K562 (cell line): ENCODE measurements at regions not wholly inside any gene's neighbourhood (a gene's known extent, or its start where the extent isn't known, plus 50 kb on each side); places are given as distances from the start of the nearest gene placed in this dataset.
A peak's percentile ranks its signal among the peaks of the same experiment; 100 is the strongest.

Experiments used
- BCOR ChIP-seq: fragments of 450-650 bp; IDR thresholded peaks from 2 replicates; pipeline ENCODE4 v1.6.1; 2016
- CCNT2 ChIP-seq: IDR thresholded peaks from 2 replicates; pipeline ENCODE4 v1.6.1; 2011; ENCODE audit warnings: borderline replicate concordance, low read depth, mild to moderate bottlenecking, moderate library complexity, mixed read lengths, low read length; ENCODE audit not compliant: insufficient read length; ENCODE audit errors: extremely low read depth
- CHD2 ChIP-seq: IDR thresholded peaks from 2 replicates; pipeline ENCODE4 v1.6.1; 2011; ENCODE audit warnings: low read depth, low read length
- CREBBP ChIP-seq: IDR thresholded peaks from one replicate; pipeline ENCODE4 v1.6.1; 2012; ENCODE audit warnings: low read depth, mild to moderate bottlenecking, control low read depth, inconsistent platforms, low read length
- GATAD2B ChIP-seq: fragments of 450-650 bp; IDR thresholded peaks from 2 replicates; pipeline ENCODE4 v1.6.1; 2017; ENCODE audit warnings: mild to moderate bottlenecking, borderline replicate concordance
- HDAC6 ChIP-seq: IDR thresholded peaks from 2 replicates; pipeline ENCODE4 v1.6.1; 2012; ENCODE audit warnings: low read depth, mild to moderate bottlenecking, control low read depth, inconsistent platforms, low read length, moderate library complexity
- LEF1 ChIP-seq: fragments of 450-650 bp; IDR thresholded peaks from 2 replicates; pipeline ENCODE4 v1.6.1; 2016; ENCODE audit warnings: mild to moderate bottlenecking
- RBM15 ChIP-seq: fragments of 200-400 bp; formaldehyde crosslinking; IDR thresholded peaks from 2 replicates; pipeline ENCODE4 v1.6.1; 2018; ENCODE audit warnings: mild to moderate bottlenecking, low read length, moderate library complexity; ENCODE audit not compliant: insufficient read depth
- RHOXF2B ChIP-seq: fragments of 250-450 bp; sonication (Bioruptor Pico); conservative IDR thresholded peaks from 2 replicates; pipeline ENCODE4 v1.5.1; 2021
- TAF15 ChIP-seq: fragments of 200-400 bp; formaldehyde crosslinking; IDR thresholded peaks from 2 replicates; pipeline ENCODE4 v1.6.1; 2017; ENCODE audit warnings: mild to moderate bottlenecking, low read depth, low read length, moderate library complexity
- ZFP1 ChIP-seq: fragments of 450-650 bp; formaldehyde crosslinking; IDR thresholded peaks from 2 replicates; pipeline ENCODE4 v1.4.0; 2020; ENCODE audit warnings: mild to moderate bottlenecking, mixed read lengths
- ZNF41 ChIP-seq: fragments of 250-450 bp; sonication (Bioruptor Pico); conservative IDR thresholded peaks from 2 replicates; pipeline ENCODE4 v1.4.0; 2020; ENCODE audit warnings: mild to moderate bottlenecking
- ZNF445 ChIP-seq: fragments of 250-450 bp; sonication (Bioruptor Pico); IDR thresholded peaks from 2 replicates; pipeline ENCODE4 v1.4.0; 2020; ENCODE audit warnings: low read depth, mild to moderate bottlenecking, moderate library complexity
- ZNF766 ChIP-seq: fragments of 200-800 bp; sonication (Bioruptor generic); conservative IDR thresholded peaks from 2 replicates; pipeline ENCODE4 v1.6.1; 2016; ENCODE audit warnings: missing genetic modification characterization, missing compliant biosample characterization
- TF ChIP-seq, protein P1 (sequence below): IDR thresholded peaks from 3 replicates; pipeline ENCODE4 v1.6.1; 2011; ENCODE audit warnings: borderline replicate concordance, mild to moderate bottlenecking; ENCODE audit not compliant: insufficient read length, insufficient read depth
- TF ChIP-seq, protein P2 (sequence below): fragments of 250-450 bp; sonication (Bioruptor Pico); IDR thresholded peaks from 2 replicates; pipeline ENCODE4 v1.9.0; 2021; ENCODE audit warnings: mild to moderate bottlenecking
- TF ChIP-seq, protein P3 (sequence below), 3 experiments: IDR thresholded peaks in 2 of 3; conservative IDR thresholded peaks in 1 of 3; 2 replicates each; pipeline ENCODE4 v1.5.1; 2011 to 2012; ENCODE audit warnings: low read length in 3 of 3, mild to moderate bottlenecking in 3 of 3, control low read depth in 2 of 3, improper control_type of control experiment in 1 of 3, inconsistent platforms in 1 of 3, low read depth in 1 of 3, mixed read lengths in 1 of 3, moderate library complexity in 1 of 3; ENCODE audit not compliant: insufficient read depth in 2 of 3
- TF ChIP-seq, protein P4 (sequence below): sonication (generic); formaldehyde crosslinking; IDR thresholded peaks from 2 replicates; pipeline ENCODE4 v1.8.0; 2022; ENCODE audit warnings: mild to moderate bottlenecking, missing genetic modification reagents
- TF ChIP-seq, protein P5 (sequence below): sonication (generic); formaldehyde crosslinking; IDR thresholded peaks from 2 replicates; pipeline ENCODE4 v1.8.1; 2023; ENCODE audit warnings: mild to moderate bottlenecking, missing genetic modification reagents
- TF ChIP-seq, protein P6 (sequence below): fragments of 450-650 bp; IDR thresholded peaks from 2 replicates; pipeline ENCODE4 v1.6.1; 2017; ENCODE audit warnings: antibody characterized with exemption

DNA sequence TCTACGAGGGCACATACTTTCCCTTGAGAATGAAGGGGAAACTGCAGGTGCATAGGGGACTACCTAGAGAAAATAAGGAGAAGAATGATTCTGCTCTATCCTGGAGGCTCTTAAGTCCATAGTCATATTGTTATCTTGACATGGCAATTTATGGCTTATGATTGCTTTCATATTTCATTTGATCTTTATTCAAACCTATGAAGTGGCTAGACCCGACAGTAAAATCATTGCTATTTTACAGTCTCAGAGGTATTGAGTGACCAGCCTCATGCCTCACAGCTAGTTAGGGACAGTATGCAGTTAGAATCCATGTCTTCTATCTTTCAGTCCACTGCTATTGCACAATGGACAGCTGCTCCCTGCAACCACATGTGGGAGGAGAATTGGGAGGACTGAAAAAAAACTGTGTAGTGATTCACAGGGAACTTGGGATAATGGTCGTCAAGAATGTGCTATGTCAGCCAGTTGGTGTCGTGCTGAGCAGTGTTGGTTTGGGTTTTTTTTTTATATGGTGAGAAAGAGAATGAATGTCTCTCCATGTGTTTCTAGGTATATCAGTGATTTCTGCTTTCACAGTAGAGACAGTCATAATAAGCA lies 63.2 kb upstream of the SPPL2A start (continued):
- no peak for TF ChIP-seq CCNT2
- TF ChIP-seq ZNF445 (CRISPR knock-in tag), result no peak
- TF ChIP-seq, protein P1, sequence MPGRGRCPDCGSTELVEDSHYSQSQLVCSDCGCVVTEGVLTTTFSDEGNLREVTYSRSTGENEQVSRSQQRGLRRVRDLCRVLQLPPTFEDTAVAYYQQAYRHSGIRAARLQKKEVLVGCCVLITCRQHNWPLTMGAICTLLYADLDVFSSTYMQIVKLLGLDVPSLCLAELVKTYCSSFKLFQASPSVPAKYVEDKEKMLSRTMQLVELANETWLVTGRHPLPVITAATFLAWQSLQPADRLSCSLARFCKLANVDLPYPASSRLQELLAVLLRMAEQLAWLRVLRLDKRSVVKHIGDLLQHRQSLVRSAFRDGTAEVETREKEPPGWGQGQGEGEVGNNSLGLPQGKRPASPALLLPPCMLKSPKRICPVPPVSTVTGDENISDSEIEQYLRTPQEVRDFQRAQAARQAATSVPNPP, result no peak
- no peak for TF ChIP-seq RBM15
- no peak for TF ChIP-seq LEF1
- TF ChIP-seq ZNF41 (CRISPR knock-in tag), result no peak
- TF ChIP-seq, protein P2, sequence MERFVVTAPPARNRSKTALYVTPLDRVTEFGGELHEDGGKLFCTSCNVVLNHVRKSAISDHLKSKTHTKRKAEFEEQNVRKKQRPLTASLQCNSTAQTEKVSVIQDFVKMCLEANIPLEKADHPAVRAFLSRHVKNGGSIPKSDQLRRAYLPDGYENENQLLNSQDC, result no peak
- TF ChIP-seq, protein P3, sequence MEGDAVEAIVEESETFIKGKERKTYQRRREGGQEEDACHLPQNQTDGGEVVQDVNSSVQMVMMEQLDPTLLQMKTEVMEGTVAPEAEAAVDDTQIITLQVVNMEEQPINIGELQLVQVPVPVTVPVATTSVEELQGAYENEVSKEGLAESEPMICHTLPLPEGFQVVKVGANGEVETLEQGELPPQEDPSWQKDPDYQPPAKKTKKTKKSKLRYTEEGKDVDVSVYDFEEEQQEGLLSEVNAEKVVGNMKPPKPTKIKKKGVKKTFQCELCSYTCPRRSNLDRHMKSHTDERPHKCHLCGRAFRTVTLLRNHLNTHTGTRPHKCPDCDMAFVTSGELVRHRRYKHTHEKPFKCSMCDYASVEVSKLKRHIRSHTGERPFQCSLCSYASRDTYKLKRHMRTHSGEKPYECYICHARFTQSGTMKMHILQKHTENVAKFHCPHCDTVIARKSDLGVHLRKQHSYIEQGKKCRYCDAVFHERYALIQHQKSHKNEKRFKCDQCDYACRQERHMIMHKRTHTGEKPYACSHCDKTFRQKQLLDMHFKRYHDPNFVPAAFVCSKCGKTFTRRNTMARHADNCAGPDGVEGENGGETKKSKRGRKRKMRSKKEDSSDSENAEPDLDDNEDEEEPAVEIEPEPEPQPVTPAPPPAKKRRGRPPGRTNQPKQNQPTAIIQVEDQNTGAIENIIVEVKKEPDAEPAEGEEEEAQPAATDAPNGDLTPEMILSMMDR (IDR thresholded peaks at IDR 0.05 in 2 of 3, conservative IDR thresholded peaks at IDR 0.05 in 1 of 3; ENCODE audit: insufficient read depth in 2 of 3, low read depth in 1 of 3, low read length in 3 of 3), result peak in 1 of 3 experiments; percentile 8; a peak in 1 of 6 replicates
- TF ChIP-seq, protein P4, sequence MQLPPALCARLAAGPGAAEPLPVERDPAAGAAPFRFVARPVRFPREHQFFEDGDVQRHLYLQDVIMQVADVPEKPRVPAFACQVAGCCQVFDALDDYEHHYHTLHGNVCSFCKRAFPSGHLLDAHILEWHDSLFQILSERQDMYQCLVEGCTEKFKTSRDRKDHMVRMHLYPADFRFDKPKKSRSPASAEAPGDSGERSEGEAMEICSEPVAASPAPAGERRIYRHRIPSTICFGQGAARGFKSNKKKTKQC (CRISPR knock-in tag), result no peak
- no peak for TF ChIP-seq RHOXF2B
- no peak for TF ChIP-seq TAF15
- no peak for TF ChIP-seq ZFP1
- 0 out of 2 replicates have a peak, but pooled peaks have one; percentile 21 for TF ChIP-seq ZNF766 (CRISPR knock-in tag)
- TF ChIP-seq CREBBP, result no peak
- TF ChIP-seq CHD2, result no peak
- TF ChIP-seq, protein P5, sequence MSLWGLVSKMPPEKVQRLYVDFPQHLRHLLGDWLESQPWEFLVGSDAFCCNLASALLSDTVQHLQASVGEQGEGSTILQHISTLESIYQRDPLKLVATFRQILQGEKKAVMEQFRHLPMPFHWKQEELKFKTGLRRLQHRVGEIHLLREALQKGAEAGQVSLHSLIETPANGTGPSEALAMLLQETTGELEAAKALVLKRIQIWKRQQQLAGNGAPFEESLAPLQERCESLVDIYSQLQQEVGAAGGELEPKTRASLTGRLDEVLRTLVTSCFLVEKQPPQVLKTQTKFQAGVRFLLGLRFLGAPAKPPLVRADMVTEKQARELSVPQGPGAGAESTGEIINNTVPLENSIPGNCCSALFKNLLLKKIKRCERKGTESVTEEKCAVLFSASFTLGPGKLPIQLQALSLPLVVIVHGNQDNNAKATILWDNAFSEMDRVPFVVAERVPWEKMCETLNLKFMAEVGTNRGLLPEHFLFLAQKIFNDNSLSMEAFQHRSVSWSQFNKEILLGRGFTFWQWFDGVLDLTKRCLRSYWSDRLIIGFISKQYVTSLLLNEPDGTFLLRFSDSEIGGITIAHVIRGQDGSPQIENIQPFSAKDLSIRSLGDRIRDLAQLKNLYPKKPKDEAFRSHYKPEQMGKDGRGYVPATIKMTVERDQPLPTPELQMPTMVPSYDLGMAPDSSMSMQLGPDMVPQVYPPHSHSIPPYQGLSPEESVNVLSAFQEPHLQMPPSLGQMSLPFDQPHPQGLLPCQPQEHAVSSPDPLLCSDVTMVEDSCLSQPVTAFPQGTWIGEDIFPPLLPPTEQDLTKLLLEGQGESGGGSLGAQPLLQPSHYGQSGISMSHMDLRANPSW, result no peak
- no peak for TF ChIP-seq GATAD2B
- no peak for TF ChIP-seq BCOR
- TF ChIP-seq, protein P6, sequence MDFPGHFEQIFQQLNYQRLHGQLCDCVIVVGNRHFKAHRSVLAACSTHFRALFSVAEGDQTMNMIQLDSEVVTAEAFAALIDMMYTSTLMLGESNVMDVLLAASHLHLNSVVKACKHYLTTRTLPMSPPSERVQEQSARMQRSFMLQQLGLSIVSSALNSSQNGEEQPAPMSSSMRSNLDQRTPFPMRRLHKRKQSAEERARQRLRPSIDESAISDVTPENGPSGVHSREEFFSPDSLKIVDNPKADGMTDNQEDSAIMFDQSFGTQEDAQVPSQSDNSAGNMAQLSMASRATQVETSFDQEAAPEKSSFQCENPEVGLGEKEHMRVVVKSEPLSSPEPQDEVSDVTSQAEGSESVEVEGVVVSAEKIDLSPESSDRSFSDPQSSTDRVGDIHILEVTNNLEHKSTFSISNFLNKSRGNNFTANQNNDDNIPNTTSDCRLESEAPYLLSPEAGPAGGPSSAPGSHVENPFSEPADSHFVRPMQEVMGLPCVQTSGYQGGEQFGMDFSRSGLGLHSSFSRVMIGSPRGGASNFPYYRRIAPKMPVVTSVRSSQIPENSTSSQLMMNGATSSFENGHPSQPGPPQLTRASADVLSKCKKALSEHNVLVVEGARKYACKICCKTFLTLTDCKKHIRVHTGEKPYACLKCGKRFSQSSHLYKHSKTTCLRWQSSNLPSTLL, result no peak
- no peak for TF ChIP-seq HDAC6
